ENCODE measurements at regions not wholly inside any gene's neighbourhood (a gene's known extent, or its start where the extent isn't known, plus 50 kb on each side); places are given as distances from the start of the nearest gene placed in this dataset.
"Not testable (repeated sequence)": the region's sequence is repeated elsewhere in the genome, so short reads cannot be mapped to it uniquely, and the experiment has no call there.

DNA sequence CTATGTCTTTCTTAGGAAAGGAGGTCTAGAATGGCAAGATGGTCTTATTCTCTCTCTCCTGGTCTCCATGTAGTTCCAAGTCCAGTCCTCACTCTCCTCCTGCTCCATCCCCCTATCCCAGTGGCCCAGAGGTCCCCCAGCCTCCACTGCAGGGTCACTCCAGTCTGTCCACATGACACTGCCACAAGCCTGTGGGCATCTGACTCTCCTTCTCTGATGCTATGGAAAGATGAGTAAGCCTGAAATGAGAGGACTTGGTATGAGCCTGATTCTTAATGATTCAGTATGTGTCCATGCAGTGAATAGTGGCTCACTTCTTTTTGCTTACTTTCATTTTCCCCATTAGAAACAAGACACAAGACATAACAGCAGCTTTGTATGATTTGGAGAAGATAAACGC is 516.8 kb upstream of the ADGRL3 start:
- TF ChIP-seq, protein P1, sequence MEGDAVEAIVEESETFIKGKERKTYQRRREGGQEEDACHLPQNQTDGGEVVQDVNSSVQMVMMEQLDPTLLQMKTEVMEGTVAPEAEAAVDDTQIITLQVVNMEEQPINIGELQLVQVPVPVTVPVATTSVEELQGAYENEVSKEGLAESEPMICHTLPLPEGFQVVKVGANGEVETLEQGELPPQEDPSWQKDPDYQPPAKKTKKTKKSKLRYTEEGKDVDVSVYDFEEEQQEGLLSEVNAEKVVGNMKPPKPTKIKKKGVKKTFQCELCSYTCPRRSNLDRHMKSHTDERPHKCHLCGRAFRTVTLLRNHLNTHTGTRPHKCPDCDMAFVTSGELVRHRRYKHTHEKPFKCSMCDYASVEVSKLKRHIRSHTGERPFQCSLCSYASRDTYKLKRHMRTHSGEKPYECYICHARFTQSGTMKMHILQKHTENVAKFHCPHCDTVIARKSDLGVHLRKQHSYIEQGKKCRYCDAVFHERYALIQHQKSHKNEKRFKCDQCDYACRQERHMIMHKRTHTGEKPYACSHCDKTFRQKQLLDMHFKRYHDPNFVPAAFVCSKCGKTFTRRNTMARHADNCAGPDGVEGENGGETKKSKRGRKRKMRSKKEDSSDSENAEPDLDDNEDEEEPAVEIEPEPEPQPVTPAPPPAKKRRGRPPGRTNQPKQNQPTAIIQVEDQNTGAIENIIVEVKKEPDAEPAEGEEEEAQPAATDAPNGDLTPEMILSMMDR (conservative IDR thresholded peaks at IDR 0.05; ENCODE audit: low read depth, low read length), result no peak

DNA sequence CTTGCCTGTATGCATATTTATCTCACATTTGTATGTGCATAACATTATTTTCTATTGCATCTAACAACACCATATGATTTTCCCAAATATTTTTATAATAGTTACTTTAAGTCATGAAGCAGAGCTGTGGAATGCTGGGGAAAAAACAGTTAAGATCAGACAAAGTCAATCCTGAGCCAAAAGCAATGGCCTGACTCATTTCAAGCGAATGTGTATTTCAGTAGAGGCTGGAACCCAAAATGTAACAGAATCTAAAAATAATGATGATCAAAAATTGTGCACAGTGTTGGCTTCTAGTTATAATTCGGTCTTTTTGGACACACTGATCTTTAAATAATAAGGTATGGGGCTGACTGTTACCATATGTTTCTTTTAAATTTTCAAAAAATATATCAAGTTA is 516.2 kb upstream of the ADGRL3 start:
- no peak overlapping the region for H3K4me3 ChIP-seq (ENCODE audit: low read length)
- TF ChIP-seq, protein P1 (conservative IDR thresholded peaks at IDR 0.05; ENCODE audit: low read depth, low read length), result no peak

More for the DNA sequence above, 516.8 kb upstream of the ADGRL3 start:
- no peak overlapping the region for H3K4me3 ChIP-seq (ENCODE audit: low read length)
- no peak for DNase-seq (ENCODE audit: low read depth)

DNA sequence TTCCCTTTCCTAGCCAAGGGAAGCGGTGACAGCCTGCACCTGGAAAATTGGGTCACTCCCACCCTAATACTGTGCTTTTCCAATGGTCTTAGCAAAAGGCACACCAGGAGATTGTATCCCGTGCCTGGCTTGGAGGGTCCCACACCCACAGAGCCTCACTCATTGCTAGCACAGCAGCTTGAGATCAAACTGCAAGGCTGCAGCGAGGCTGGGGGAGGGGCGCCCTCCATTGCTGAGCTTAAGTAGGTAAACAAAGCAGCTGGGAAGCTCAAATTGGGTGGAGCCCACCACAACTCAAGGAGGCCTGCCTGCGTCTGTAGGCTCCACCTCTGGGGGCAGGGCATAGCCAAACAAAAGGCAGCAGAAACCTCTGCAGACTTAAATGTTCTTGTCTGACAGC is 504.1 kb upstream of the ADGRL3 start:
- not testable (repeated sequence) for DNase-seq (ENCODE audit: low read depth)

More for the DNA sequence above, 516.2 kb upstream of the ADGRL3 start:
- DNase-seq (ENCODE audit: low read depth), result peak; percentile 8

DNA sequence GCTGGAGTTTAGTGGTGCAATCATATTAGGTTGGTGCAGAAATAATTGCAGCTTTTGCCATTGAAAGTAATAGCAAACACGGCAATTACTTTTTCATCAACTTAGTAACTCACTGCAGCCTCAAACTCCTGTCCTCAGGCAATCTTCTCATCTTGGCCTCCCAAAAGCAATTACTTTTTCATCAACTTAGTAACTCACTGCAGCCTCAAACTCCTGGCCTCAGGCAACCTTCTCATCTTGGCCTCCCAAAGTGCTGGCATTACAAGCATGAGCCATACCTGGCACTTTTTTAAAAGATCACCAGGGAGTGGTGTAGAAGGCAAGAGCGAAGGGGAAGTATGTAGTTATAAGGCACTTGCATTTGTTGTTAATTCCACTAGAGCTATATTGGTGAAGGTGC is 491.1 kb upstream of the ADGRL3 start:
- DNase-seq (ENCODE audit: low read depth), result no peak
- H3K4me3 ChIP-seq (ENCODE audit: low read length), result no peak overlapping the region
- TF ChIP-seq, protein P1 (conservative IDR thresholded peaks at IDR 0.05; ENCODE audit: low read depth, low read length), result no peak

More for the DNA sequence above, 504.1 kb upstream of the ADGRL3 start:
- not testable (repeated sequence) for H3K4me3 ChIP-seq (ENCODE audit: low read length)

DNA sequence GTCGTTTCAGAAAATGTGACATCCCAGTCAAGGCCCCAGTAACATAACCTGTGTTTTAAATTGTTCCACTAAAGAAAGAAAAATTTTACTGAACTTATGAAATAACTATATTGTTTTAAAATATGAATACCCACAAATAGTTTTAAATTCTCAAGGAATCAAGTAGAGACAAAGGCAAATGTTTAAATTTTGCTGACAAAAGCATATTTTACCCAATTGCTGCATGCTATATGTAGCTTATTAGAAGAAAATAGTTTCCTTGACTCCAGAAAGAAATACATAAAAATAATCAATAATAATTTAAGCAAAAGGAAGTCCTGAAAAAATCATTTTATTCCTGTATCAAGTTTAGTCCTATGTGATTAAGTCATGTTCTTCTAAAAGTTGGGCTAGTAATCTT is 481.3 kb upstream of the ADGRL3 start:
- TF ChIP-seq, protein P1 (conservative IDR thresholded peaks at IDR 0.05; ENCODE audit: low read depth, low read length), result no peak
- no peak overlapping the region for H3K4me3 ChIP-seq (ENCODE audit: low read length)
- no peak for DNase-seq (ENCODE audit: low read depth)

DNA sequence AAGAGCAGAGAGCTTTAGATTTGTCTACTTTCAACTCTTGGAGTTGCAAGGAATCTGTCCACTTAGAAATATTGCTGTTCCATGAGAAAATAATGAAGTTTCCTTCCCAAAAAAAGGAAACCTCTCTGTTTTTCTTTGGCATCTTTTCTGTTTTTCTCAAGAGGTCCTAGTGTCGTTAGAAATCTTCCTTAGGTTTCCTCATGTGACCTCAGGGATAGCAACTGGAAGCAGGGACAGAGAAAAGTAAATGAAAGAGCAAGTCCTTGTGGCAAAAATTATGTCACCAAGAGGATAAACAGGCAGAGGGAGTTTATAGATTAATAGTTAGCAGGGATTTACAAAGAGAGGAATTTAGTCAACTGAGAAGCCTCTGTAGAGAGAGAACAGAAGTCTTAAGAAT is 478.4 kb upstream of the ADGRL3 start:
- TF ChIP-seq, protein P1 (conservative IDR thresholded peaks at IDR 0.05; ENCODE audit: low read depth, low read length), result no peak
- no peak overlapping the region for H3K4me3 ChIP-seq (ENCODE audit: low read length)
- DNase-seq (ENCODE audit: low read depth), result no peak

DNA sequence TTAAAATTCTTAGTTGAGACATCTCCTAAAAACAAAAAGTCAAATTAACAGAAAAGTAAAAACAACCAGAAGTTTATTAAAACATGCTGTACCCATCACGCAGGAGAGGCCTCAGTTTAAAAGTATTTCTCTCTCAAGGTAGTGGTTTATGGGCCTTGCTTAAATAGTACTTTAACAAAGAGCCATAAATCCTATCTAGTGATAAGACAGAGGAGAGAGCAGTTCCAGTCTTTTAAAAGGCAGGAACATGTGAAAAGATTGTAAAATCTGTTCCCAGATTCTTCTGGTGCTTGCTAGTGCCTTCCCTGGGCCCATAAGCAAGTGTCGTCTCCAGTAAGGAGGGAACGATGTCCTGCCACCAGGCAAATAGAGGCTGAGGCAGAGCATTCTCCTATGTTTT is 476.3 kb upstream of the ADGRL3 start:
- no peak overlapping the region for H3K4me3 ChIP-seq (ENCODE audit: low read length)
- no peak for DNase-seq (ENCODE audit: low read depth)
- TF ChIP-seq, protein P1 (conservative IDR thresholded peaks at IDR 0.05; ENCODE audit: low read depth, low read length), result no peak

DNA sequence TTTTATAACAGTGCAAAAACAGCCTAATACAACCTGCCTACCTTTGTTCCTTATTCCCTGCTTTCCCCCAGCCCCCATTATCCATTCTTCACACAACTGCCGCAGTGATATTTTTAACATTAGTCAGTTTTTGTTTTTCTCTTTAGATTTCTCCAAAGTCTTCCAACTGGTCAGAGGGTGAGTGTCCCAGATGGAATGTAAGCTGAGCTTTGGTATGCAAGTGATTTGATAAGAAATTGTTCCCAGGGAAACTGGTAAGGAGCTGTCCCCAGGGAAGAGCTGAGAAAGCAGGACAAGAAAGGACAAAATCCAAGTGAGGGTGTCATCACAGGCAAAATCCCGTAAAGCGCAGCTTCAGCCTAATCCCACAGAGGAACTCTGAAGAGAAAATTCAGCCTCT is 475.5 kb upstream of the ADGRL3 start:
- no peak overlapping the region for H3K4me3 ChIP-seq (ENCODE audit: low read length)
- TF ChIP-seq, protein P1 (conservative IDR thresholded peaks at IDR 0.05; ENCODE audit: low read depth, low read length), result no peak
- peak; percentile 63 for DNase-seq (ENCODE audit: low read depth)

Data from retinal pigment epithelial cell (primary cell).